ENCODE measurements at regions not wholly inside any gene's neighbourhood (a gene's known extent, or its start where the extent isn't known, plus 50 kb on each side); places are given as distances from the start of the nearest gene placed in this dataset.

DNA sequence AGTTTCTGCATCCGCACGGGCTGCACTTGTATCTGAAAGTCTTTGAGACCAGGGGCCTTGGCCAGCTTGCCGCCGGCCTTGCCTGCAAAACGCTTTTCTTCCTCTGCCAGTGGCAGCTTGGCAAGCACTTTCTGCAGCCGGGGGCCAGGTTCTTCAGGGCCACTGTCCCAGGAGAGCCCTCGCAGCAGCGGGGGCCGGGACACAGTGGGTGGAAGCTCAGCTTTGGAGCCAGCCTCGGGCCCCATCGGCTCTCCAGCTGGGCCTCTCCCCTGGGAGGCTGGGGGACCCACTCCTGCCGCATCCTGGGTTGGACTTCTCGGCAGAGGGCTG, 57.5 kb upstream of the LYVE1 start:
- Histone ChIP-seq H3K9me3 (no peaks in the 10 kb centered on the region), H3K27me3 (no peaks in the 10 kb centered on the region), H3K4me3 (no peak overlapping the region), H3K27ac (peak overlapping the region; percentile 62 to 89 (median 84)), H3K4me1 (peaks cover 0 to 52% (median 20%) of the 10 kb centered on the region in 3 donors), H3K36me3 (peaks cover 0 to 64% of the 10 kb centered on the region in 2 donors)
- WGBS, 2 donors (ENCODE audit: low coverage in 1 of 2): no CpG with 5 or more reads among the region's 13 CpGs
- ATAC-seq: no peak
- TF ChIP-seq EP300 (IDR thresholded peaks at IDR 0.05) (no peak), POLR2A (IDR thresholded peaks at IDR 0.05) (no peak)
- TF ChIP-seq, protein P1, sequence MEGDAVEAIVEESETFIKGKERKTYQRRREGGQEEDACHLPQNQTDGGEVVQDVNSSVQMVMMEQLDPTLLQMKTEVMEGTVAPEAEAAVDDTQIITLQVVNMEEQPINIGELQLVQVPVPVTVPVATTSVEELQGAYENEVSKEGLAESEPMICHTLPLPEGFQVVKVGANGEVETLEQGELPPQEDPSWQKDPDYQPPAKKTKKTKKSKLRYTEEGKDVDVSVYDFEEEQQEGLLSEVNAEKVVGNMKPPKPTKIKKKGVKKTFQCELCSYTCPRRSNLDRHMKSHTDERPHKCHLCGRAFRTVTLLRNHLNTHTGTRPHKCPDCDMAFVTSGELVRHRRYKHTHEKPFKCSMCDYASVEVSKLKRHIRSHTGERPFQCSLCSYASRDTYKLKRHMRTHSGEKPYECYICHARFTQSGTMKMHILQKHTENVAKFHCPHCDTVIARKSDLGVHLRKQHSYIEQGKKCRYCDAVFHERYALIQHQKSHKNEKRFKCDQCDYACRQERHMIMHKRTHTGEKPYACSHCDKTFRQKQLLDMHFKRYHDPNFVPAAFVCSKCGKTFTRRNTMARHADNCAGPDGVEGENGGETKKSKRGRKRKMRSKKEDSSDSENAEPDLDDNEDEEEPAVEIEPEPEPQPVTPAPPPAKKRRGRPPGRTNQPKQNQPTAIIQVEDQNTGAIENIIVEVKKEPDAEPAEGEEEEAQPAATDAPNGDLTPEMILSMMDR (IDR thresholded peaks at IDR 0.05): no peak

DNA sequence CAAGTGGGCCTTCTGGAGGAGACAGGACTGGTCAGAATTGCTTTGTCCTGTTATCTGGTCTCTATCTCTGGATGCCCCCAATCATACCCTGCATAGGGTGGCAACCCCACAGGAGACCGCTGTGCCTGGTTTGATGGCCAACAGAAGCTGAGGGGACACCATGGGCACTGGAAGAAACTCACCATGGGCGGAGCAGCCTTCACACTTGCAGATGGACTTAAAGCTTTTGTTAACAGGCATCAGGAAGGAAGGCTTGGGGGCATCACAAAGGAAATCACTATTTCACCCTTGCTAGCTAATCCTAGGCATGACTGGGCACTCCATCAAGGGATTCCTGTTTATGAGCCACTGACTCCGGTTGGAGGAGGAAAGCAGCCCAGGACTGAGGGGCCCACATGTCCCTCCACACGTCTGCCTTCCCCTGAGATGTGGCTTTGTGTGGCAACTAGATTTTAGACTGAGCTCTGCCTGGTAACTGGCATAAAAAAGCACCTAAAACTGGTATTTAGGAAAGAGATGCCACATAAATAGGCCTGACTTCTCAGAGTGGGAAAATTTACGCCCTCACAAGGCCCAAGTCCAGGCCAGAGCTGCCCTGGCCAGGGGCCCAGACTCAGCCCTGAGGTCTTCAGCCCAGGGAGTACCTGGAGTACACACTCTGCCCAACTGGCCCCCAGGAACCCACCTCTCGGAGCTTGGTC, 57.0 kb upstream of the LYVE1 start:
- ATAC-seq: no peak
- Histone ChIP-seq H3K9me3 (no peaks in the 10 kb centered on the region), H3K36me3 (peaks cover 0 to 59% of the 10 kb centered on the region in 2 donors), H3K27ac (peak overlapping the region; percentile 62 to 89 (median 84)), H3K27me3 (no peaks in the 10 kb centered on the region), H3K4me1 (peaks cover 0 to 52% (median 20%) of the 10 kb centered on the region in 3 donors), H3K4me3 (no peak overlapping the region)
- 40% methylated on average over 2 of the region's 6 CpGs; no CpG with 5 or more reads in 1 of the 2 donors for WGBS, 2 donors (ENCODE audit: low coverage in 1 of 2)
- TF ChIP-seq, protein P1 (IDR thresholded peaks at IDR 0.05): no peak
- TF ChIP-seq POLR2AphosphoS5 (IDR thresholded peaks at IDR 0.05) (no peak), POLR2A (IDR thresholded peaks at IDR 0.05) (no peak), EP300 (IDR thresholded peaks at IDR 0.05) (no peak)

DNA sequence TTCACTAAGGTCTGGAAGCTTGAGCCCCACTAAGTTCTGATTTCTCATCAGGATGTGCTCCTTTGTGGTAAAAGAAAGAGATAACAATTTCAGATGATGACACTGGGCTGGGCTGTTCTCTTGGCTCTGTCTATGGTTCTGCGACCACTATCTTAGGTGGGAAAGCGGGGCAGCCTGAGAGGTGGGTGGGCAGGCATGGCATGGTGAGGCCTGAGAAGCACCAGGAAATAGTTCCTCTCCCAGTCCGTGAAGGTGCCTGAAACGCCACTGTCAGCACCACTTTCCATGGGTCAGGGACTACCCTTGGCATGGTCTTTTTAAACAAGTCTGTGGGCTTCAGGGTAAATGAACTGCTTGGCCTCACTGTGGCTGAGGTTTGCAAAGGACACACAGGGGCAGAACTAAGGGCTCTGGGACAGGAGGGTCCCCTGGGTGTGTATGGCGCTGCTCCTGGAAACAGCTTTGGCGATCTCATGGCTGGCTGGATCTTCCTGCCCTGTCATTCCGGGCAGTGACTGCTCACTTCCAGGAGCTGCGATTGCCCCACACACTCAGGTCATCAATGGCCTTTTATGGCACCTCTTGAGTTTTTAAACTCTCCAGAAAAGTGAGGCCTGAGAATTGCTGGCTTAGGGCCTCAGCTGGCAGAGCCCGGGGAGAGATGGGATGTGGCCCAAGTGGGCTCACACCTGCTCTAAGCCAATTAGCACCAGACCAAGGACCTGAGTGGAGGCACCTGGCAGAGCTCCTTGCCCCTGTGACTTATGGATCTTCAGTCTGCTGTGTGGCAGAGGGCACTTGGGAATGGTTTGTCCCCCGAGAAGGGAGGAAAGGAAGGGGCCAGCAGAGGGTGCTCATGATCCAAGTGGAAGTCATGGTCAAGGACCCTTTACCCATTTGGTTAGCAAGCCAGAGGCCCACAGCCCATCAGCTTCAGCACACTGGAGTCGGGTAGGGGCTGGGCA, 55.6 kb upstream of the LYVE1 start:
- no peak for TF ChIP-seq POLR2A (IDR thresholded peaks at IDR 0.05)
- TF ChIP-seq EP300 (IDR thresholded peaks at IDR 0.05): no peak
- TF ChIP-seq, protein P1 (IDR thresholded peaks at IDR 0.05): peak in 3 of 4 experiments; percentile 52 to 69 (median 66)
- peak; percentile 82 for TF ChIP-seq POLR2AphosphoS5 (IDR thresholded peaks at IDR 0.05)
- H3K36me3 ChIP-seq: peaks cover 0 to 46% of the 10 kb centered on the region in 2 donors
- H3K27me3 ChIP-seq: no peaks in the 10 kb centered on the region
- no peaks in the 10 kb centered on the region for H3K9me3 ChIP-seq
- H3K4me3 ChIP-seq: no peak overlapping the region
- peak; percentile 69 for ATAC-seq
- peaks cover 4 to 59% (median 25%) of the 10 kb centered on the region in 3 donors for H3K4me1 ChIP-seq
- peak overlapping the region; percentile 62 to 89 (median 84) for H3K27ac ChIP-seq
- 20% methylated on average over 1 of the region's 11 CpGs; no CpG with 5 or more reads in 1 of the 2 donors for WGBS, 2 donors (ENCODE audit: low coverage in 1 of 2)

DNA sequence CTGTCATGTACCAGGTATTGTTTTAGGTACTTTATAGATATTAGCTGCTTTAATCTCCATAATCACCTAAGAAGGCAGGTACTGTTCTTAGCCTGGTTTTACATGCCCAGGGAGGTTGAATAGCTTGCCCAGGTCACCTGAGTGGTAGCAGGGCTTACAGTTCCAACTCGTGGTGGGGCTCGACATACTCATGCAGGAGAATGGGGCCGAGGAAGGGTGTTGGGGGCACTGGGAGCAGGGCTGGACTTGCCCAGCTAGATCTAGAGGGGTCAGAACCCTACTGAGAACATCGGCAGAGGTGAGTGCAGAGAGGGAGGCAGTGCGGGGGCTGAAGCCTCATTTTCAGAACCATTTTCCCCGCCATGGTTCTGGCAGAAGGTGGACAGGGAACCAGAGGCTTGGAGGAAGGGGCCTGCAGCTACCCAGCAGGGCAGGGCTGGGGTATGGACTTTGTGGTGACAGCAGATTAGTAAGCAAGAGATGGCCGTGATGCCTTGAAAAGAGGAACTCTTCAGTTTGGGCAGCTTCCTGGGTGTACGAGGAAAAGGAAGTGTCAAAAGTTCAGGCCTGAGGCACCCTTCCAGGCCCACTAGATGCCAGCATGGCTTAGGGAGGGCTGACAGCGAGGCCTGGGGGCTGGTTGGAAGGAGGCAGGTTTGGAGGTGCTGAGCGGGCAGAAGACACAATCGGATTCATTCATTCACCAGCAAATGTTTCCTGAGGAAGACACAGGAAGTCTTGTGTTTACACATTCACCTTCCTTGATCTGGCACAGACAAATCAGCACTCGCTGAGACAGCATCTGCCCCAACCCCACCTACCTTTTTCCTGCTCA, 54.7 kb upstream of the LYVE1 start:
- 61 to 78% methylated on average over 4 to 7 of the region's 12 CpGs for WGBS, 2 donors (ENCODE audit: low coverage in 1 of 2)

More for the DNA sequence above, 54.7 kb upstream of the LYVE1 start:
- Histone ChIP-seq H3K4me1 (peaks cover 8 to 68% (median 32%) of the 10 kb centered on the region in 3 donors), H3K27ac (peak overlapping the region; percentile 62 to 89 (median 84)), H3K4me3 (no peak overlapping the region), H3K9me3 (no peaks in the 10 kb centered on the region), H3K36me3 (peaks cover 0 to 37% of the 10 kb centered on the region in 2 donors), H3K27me3 (no peaks in the 10 kb centered on the region)
- ATAC-seq: no peak
- TF ChIP-seq EP300 (IDR thresholded peaks at IDR 0.05) (no peak), POLR2AphosphoS5 (IDR thresholded peaks at IDR 0.05) (no peak), POLR2A (IDR thresholded peaks at IDR 0.05) (no peak)
- TF ChIP-seq, protein P1 (IDR thresholded peaks at IDR 0.05): no peak
